Thyroid gland (tissue), 4 donors: ENCODE measurements at regions not wholly inside any gene's neighbourhood (a gene's known extent, or its start where the extent isn't known, plus 50 kb on each side); places are given as distances from the start of the nearest gene placed in this dataset.

ENCODE experiments used
- POLR2A ChIP-seq, 2 donors: fragments of 450-650 bp; IDR thresholded peaks; one replicate each; pipeline ENCODE4 v1.6.1; 2017; ENCODE audit warnings: antibody characterized with exemption in 2 of 2, mild to moderate bottlenecking in 2 of 2, moderate library complexity in 1 of 2
- TF ChIP-seq, protein P1 (sequence below), 6 experiments: fragments of 200-600 bp in 3 of 6; fragments of 450-650 bp in 3 of 6; sonication (generic) in 3 of 6; IDR thresholded peaks; one replicate each; pipeline ENCODE4 v1.5.1; 2016 to 2019; ENCODE audit warnings: antibody characterized with exemption in 6 of 6, mild to moderate bottlenecking in 2 of 6, inconsistent platforms in 1 of 6, moderate library complexity in 1 of 6

DNA sequence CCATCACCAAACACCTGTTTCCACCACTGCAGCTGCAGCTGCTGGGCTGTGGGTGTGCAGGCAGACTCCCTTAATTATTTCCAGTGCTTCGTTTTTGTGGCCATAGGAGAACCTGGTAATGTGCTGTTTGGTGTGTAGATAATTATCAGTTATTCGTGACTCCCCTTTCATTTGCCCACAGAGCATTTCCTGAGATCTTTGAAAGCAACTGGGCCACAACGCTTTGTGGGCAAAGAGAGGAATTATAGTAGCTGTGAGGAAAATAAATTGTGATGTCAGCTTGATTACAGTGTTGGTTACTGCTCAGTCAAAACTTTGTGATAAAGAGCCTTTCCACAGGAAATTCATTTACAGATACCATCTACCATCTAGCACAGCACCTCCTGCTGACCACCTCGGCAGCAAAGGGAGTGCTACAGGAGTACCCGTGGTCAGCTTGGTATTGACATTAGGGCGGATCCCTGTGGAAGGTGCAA, 193.3 kb upstream of the SLCO3A1 start:
- TF ChIP-seq, protein P1, sequence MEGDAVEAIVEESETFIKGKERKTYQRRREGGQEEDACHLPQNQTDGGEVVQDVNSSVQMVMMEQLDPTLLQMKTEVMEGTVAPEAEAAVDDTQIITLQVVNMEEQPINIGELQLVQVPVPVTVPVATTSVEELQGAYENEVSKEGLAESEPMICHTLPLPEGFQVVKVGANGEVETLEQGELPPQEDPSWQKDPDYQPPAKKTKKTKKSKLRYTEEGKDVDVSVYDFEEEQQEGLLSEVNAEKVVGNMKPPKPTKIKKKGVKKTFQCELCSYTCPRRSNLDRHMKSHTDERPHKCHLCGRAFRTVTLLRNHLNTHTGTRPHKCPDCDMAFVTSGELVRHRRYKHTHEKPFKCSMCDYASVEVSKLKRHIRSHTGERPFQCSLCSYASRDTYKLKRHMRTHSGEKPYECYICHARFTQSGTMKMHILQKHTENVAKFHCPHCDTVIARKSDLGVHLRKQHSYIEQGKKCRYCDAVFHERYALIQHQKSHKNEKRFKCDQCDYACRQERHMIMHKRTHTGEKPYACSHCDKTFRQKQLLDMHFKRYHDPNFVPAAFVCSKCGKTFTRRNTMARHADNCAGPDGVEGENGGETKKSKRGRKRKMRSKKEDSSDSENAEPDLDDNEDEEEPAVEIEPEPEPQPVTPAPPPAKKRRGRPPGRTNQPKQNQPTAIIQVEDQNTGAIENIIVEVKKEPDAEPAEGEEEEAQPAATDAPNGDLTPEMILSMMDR (IDR thresholded peaks at IDR 0.05): no peak
- no peak for TF ChIP-seq POLR2A (IDR thresholded peaks at IDR 0.05)
